ENCODE measurements at regions not wholly inside any gene's neighbourhood (a gene's known extent, or its start where the extent isn't known, plus 50 kb on each side); places are given as distances from the start of the nearest gene placed in this dataset.

- WGBS, 4 donors = 33 to 50% (median 40%) methylated on average over 1 of the region's 1 CpG
- intact Hi-C loops (cut with DNase I) = no loop called here
- DNase-seq (no peak), ATAC-seq (no peak)
- no peaks in the 10 kb centered on the region for H3K9me3 ChIP-seq
- peaks cover 0 to 13% (median 3%) of the 10 kb centered on the region in 12 donors for H3K4me1 ChIP-seq
- H3K27ac ChIP-seq = no peak overlapping the region
- TF ChIP-seq POLR2A (IDR thresholded peaks at IDR 0.05) (no peak), CTCF (IDR thresholded peaks at IDR 0.05) (no peak)
- H3K27me3 ChIP-seq = no peaks in the 10 kb centered on the region
- no peaks in the 10 kb centered on the region for H3K36me3 ChIP-seq
- H3K4me3 ChIP-seq = no peak overlapping the region
Measured at GRCh38 chr1:83799594-83799993, 199.3 kb downstream of the TTLL7 start.

- H3K4me1 ChIP-seq = peaks cover 0 to 13% (median 3%) of the 10 kb centered on the region in 12 donors
- intact Hi-C loops (cut with DNase I) = no loop called here
- no peaks in the 10 kb centered on the region for H3K9me3 ChIP-seq
- DNase-seq (no peak), ATAC-seq (no peak)
- no peaks in the 10 kb centered on the region for H3K36me3 ChIP-seq
- no peaks in the 10 kb centered on the region for H3K27me3 ChIP-seq
- no peak for TF ChIP-seq POLR2A (IDR thresholded peaks at IDR 0.05)
- TF ChIP-seq CTCF (IDR thresholded peaks at IDR 0.05) = no peak
- no peak overlapping the region for H3K4me3 ChIP-seq
- no peak overlapping the region for H3K27ac ChIP-seq
Measured at GRCh38 chr1:83798965-83799364, 200.0 kb downstream of the TTLL7 start.

- intact Hi-C loops (cut with DNase I) = no loop called here
- Histone ChIP-seq H3K4me1 (peaks cover 0 to 2% (median 0%) of the 10 kb centered on the region in 12 donors), H3K27me3 (no peaks in the 10 kb centered on the region), H3K4me3 (no peak overlapping the region), H3K27ac (no peak overlapping the region), H3K9me3 (no peaks in the 10 kb centered on the region), H3K36me3 (no peaks in the 10 kb centered on the region)
- DNase-seq (no peak), ATAC-seq (no peak)
- TF ChIP-seq CTCF (IDR thresholded peaks at IDR 0.05) = no peak
- TF ChIP-seq POLR2A (IDR thresholded peaks at IDR 0.05) = no peak
- WGBS, 4 donors = 83 to 91% (median 88%) methylated on average over 4 of the region's 4 CpGs
Measured at GRCh38 chr1:83796409-83796808, 202.5 kb downstream of the TTLL7 start.

GRCh38 chr1:83794384-83794783 is 204.5 kb downstream of the TTLL7 start:
- no peak for ATAC-seq
- no peak for DNase-seq
- no peaks in the 10 kb centered on the region for H3K4me1 ChIP-seq
- H3K27ac ChIP-seq = no peak overlapping the region
- TF ChIP-seq POLR2A (IDR thresholded peaks at IDR 0.05) (no peak), CTCF (IDR thresholded peaks at IDR 0.05) (no peak)
- no peak overlapping the region for H3K4me3 ChIP-seq
- 91 to 97% (median 93%) methylated on average over 2 of the region's 2 CpGs for WGBS, 4 donors
- intact Hi-C loops (cut with DNase I) = no loop called here
- no peaks in the 10 kb centered on the region for H3K9me3 ChIP-seq
- no peaks in the 10 kb centered on the region for H3K27me3 ChIP-seq
- H3K36me3 ChIP-seq = no peaks in the 10 kb centered on the region
